ENCODE measurements at regions not wholly inside any gene's neighbourhood (a gene's known extent, or its start where the extent isn't known, plus 50 kb on each side); places are given as distances from the start of the nearest gene placed in this dataset.
"Not testable (repeated sequence)": the region's sequence is repeated elsewhere in the genome, so short reads cannot be mapped to it uniquely, and the experiment has no call there.

GRCh38 chr2:217622205-217623060 lies 380.4 kb downstream of the TNS1 start:
- no peak for DNase-seq

GRCh38 chr2:217621391-217621801 lies 381.4 kb downstream of the TNS1 start:
- no peak for DNase-seq

- DNase-seq, result no peak
Observed at GRCh38 chr2:217618744-217619143, 384.1 kb downstream of the TNS1 start.

GRCh38 chr2:217617616-217618022 lies 385.2 kb downstream of the TNS1 start:
- DNase-seq, result no peak

- no peak for DNase-seq
Observed at GRCh38 chr2:217616936-217617335, 385.9 kb downstream of the TNS1 start.

GRCh38 chr2:217615171-217615570 lies 387.6 kb downstream of the TNS1 start:
- no peak for DNase-seq

- DNase-seq, result no peak
Observed at GRCh38 chr2:217614498-217614897, 388.3 kb downstream of the TNS1 start.

GRCh38 chr2:217614096-217614495 lies 388.7 kb downstream of the TNS1 start:
- DNase-seq, result no peak

- DNase-seq, result no peak
Observed at GRCh38 chr2:217612920-217613319, 389.9 kb downstream of the TNS1 start.

- DNase-seq, result no peak
Observed at GRCh38 chr2:217612211-217612610, 390.6 kb downstream of the TNS1 start.

GRCh38 chr2:217611626-217612127 lies 391.1 kb downstream of the TNS1 start:
- DNase-seq, result no peak

- no peak for DNase-seq
Observed at GRCh38 chr2:217611056-217611455, 391.7 kb downstream of the TNS1 start.

- no peak for DNase-seq
Observed at GRCh38 chr2:217610401-217610814, 392.4 kb downstream of the TNS1 start.

GRCh38 chr2:217609952-217610351 lies 392.8 kb downstream of the TNS1 start:
- DNase-seq, result no peak

- DNase-seq, result no peak
Observed at GRCh38 chr2:217606296-217606695, 396.5 kb downstream of the TNS1 start.

GRCh38 chr2:217604527-217605194 lies 398.1 kb downstream of the TNS1 start:
- no peak for DNase-seq

- DNase-seq, result no peak
Observed at GRCh38 chr2:217601601-217602000, 401.2 kb downstream of the TNS1 start.

- no peak for DNase-seq
Observed at GRCh38 chr2:217599906-217600305, 402.9 kb downstream of the TNS1 start.

- DNase-seq, result no peak
Observed at GRCh38 chr2:217597681-217598080, 405.1 kb downstream of the TNS1 start.

- DNase-seq, result no peak
Observed at GRCh38 chr2:217597145-217597544, 405.6 kb downstream of the TNS1 start.

- no peak for DNase-seq
Observed at GRCh38 chr2:217593732-217594131, 409.1 kb downstream of the TNS1 start.

- DNase-seq, result no peak
Observed at GRCh38 chr2:217588266-217588665, 414.5 kb downstream of the TNS1 start.

GRCh38 chr2:217585362-217585761 lies 417.4 kb downstream of the TNS1 start:
- no peak for DNase-seq

- not testable (repeated sequence) for DNase-seq
Observed at GRCh38 chr2:217580407-217580806, 422.4 kb downstream of the TNS1 start.
